HG03045 (cell line): ENCODE measurements at regions not wholly inside any gene's neighbourhood (a gene's known extent, or its start where the extent isn't known, plus 50 kb on each side); places are given as distances from the start of the nearest gene placed in this dataset.

Experiments
- ATAC-seq: cut with Tn5 transposase; IDR thresholded peaks from one replicate; pipeline ENCODE4 v1.9.1; 2021; ENCODE audit warnings: mild to moderate bottlenecking, moderate library complexity; ENCODE audit not compliant: unreplicated experiment

DNA sequence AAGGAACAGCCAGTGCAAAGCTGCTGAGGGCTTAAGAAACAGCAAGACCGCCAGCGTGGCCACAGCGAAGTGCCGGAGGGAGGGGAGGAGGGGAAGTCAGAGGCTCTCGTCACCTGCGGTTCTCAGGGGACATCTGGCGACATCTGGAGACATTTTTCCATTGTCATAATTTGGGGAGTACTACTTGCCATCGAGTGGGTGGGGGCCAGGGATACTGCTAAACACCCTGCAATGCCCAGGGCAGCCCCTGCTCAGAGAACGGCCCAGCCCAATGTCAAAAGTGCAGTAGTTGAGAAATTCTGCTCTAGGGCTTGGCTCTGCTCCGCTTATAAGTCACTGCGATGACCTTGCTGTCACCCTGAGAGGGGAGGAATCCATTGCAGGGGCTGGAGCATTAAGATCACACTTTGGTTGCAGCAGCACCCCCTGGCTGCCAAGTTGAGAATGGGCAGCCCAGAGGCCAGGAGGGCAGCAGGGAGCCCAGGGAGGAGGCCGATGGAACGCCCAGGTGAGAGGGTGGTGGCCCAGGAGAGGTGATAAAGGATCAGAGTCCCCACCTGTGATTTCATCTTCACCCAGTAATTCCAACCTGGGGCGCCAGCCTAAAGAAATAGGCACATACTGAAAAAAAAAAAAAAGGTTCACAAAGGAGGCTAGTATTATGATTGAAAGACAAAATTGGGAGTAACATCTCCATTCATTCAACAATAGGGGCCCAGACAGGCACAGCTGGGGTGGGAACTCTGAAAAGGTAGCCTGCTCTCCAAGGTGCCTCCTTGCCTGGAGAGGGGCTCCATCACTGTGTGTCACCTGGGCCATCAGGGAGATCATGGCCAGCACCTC lies 218.2 kb downstream of the BMP7 start:
- no peak for ATAC-seq

DNA sequence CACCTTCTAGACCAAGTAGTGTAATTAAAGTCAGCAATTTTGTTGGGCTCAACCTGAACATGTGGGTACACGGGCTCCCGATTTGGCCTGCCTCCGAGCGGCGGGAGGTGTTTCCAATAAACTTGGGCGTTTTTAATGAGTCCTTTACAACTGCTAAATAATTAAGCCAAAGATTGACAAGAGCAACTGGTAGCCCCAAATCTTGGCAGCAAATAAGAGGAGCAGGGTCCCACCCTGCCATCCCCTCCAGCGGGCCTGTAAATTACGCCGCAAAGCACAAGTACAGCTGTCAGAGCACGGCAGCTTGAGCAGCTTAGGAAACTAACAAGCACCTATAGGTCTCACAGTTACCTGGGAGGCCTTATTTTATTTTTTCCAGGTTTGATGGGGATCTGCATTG lies 217.1 kb downstream of the BMP7 start:
- no peak for ATAC-seq

DNA sequence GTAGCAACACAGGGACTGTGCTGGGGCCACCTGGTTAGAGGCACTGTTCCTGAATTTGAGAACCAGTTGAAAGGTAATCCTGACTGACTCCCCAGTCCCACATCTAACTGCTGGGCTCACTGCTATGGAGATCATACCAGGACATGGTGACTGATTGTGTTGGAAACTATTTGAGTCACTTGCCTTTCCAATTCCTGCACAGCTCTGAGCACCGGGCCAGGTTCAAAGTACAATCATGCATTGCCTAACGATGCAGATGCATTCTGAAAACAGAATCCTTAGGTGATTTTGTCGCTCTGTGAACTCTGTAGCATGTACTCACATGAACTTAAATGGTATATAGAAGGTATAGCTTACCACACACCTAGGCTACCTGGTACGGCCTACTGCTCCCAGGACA lies 215.3 kb downstream of the BMP7 start:
- no peak for ATAC-seq

DNA sequence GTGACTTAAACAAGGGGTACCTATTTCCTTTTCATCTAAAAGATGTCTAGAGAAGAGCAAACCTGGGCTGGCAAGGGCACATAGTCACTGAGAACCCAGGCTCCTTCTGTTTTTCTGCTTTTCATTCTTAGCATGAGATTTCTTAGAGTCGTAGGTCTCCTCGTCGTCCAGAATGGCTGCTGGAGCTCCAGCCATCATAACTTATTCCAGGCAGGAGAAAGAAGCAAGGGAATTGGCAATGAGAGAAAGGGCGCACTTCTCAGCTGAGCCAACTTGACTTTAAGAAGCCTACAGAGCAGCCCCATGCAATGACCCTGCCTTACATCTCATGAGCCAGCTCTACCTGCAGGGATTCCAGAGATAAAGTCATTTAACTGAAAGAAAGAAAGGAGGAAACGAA lies 213.4 kb downstream of the BMP7 start:
- no peak for ATAC-seq

DNA sequence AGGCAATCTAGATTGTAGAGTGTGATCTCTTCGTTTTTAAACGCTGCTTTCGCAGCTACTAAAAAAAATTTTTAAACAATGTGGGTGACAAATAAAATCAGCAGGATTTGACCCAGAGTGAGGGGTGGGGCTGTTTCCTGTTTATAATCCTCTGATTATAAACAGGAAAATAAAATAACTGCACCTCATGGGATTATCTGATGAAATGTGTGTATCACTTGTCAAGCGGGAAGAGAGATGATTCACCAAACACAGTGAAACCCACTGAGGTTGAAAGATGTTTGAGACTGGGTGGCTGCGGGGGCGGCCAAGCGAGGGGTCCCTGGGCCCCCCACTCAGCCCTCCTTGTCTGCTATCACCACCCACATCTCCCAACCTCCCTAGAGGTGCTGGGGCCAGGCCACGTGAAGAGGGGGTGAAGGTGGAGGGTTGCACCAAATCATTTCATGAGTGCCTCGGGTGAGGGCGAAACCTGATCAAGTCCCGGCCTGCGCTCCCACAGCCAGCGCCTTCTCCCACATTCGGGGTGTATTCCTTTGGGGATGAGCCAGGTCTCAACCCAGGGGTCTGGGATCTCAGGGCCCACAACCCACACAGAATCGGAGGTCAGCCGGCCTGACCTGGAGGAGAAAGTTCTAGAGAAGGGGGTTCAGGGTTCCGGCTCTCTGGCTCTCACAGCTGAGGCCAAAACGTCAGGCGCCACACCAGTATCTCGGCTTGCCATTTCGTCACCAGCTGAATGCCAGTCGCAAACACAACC lies 212.5 kb downstream of the BMP7 start:
- ATAC-seq, result no peak

DNA sequence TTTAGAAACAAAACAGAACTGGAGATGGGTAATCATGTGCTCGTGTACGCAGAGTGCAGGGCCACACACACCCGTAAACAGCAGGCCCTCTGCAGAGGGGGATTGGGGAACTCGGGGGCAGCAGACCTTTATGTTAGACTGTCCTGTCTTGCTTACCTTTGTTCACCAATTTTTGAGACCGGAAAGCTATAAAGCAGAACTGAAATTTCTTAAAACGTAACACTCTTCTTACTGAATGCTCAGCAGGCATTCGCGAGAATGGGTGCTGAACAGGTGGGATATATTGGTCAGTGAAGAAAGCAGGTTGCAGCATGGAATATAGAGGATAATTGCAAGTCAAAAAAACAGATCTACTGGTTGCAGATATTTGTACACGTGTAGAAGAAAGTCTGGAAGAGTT lies 211.1 kb downstream of the BMP7 start:
- no peak for ATAC-seq

DNA sequence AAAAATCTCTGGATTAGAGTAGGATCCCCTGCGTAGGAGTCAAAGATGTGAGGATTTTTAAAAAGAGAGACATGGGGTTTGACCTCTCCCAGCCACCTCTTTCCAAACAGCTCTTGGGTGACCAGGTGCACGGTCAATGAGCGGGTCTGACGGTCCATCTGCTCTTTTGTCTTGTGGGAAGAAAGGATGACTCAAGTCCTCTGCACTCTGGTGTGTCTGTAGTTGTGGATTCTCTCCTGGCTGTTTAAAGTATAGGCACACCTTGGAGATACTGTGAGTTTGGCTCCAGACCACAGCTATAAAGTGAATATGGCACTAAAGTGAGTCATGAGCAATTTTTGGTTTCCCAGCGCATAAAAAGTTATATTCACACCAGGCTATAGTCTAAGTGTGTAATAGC lies 209.8 kb downstream of the BMP7 start:
- no peak for ATAC-seq

DNA sequence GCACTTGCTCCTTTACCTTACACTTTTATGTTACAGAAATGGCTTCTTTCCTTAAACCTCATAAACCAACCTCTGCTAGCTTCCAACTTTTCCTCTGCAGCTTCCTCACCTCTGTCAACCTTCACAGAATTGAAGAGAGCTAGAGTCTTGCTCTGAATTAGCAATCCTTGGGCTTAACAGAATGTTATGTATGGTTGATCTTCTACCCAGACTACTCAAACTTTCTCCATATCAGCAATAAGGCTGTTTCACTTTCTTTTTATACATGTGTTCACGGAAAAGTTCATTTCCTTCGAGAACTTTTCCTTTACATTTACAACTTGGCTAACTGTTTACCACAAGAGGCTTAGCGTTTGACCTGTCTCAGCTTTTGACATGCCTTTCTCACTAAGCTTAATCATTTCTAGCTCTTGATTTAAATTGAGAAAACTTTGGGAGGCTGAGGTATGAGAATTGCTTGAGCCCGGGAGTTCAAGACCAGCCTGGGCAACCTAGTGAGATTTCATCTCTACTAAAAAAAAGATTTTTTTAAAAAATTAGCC lies 207.3 kb downstream of the BMP7 start:
- no peak for ATAC-seq

DNA sequence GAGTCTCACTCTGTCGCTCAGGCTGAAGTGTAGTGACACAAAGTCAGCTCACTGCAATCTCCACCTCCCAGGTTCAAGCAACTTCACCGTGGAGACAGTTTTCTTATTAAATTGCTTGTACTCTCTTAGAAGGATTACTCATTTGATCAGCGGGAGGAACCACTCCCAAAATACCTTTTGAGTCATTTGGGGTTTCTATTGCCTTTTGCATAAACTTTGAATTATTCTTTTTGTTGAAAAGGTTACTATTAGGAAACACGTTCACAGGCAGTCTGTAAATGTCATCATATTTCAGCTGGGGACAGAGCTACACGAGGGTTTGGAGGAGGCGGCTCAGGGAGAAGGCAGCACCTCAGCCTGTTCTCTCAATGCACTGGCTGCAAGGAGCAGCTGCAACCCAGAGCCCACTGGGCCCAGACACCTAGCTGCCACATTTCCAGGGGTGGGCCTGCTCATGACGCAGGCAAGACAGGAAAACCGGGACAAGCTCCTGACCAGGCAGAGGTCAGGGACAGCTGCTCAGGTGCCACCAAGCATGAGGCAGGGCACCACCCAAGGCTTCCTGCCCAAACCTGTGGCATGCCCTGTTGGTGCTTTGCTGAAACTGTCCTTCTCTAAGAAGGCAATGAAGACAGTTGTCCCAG lies 205.9 kb downstream of the BMP7 start:
- ATAC-seq, result no peak

DNA sequence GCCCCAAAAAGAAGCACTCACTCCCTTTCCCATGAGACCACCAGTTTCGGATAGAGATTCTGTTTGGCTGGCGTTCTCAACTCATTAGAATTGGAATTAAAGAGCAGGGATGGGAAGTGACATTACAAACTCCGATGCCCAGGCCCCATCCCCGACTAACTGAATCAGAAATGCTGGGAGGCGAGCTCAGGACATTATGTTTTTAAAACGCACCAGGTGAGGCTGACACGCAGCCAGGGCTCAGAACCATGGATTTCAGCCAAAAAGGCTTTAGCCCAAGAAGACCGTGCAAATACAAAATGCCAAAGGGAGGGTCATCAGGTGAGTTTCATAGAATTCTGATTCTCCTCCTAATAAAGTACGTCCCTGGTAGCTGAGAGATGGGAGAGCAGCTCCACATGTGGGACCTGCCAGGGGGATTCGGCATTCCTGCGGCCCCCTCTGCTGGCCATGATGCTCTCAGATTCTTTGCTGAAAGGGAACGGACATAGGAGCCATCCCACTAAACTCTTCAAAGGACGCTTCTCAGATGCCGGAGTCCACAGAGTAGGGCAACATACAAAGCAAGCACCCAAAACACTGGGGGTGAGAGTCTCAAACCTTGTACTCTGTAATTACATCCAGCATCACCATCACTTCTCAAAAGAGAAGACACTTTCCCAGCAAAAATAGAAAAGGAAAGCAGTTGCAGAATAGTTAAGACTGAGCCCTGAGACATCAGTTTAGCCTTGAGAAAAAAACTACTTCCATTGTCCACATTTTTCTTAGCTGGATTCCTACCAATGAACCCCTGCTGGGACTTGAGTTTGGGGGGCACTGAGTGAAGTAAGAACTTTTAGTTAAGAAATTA lies 205.2 kb downstream of the BMP7 start:
- no peak for ATAC-seq

DNA sequence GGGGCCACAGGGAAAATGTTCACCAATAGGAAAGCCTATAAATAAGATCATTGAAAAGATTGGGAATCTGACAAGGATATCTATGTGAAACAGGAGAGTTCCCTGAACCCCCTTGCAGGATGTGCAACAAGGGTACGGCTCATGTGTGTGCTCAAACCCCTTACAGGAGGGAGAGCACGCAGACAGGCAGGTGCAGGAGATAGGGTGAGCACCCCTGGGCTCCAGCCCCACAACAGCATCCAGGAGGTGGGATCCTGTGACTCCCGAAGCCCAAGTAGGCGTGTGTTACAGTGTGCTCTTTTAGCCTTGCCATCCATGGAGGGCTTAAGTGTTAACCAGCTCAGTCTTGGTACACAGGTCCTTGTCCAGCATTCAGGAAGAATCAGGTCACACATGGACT lies 204.2 kb downstream of the BMP7 start:
- ATAC-seq, result no peak

DNA sequence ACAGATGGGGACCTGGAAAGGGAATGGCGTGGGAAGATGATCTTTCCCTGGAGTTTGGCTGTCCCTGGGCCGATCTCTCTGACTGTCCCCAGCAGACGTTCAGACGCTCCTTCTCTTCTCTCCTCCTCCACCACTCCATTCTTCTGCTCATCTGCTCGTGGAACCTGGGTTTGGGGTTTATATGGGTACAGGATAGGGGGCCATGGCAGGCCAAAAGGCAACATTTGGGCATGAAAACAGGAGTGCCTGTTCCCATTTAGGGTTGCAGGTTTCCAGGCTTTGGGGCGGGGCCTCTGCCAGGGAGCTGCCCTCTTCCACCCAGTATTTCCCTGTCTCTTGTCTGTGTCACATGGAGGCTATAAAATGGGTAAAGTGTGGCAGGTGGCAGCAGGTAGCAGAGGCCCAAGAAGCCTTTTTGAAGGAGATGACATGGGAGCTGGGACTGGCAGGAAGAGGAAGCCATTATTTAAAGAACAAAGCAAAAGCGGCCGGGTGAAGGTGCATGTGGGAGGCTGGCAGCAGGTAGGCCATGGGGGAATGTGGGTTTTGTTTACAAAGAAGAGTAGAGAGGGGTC lies 203.7 kb downstream of the BMP7 start:
- no peak for ATAC-seq

DNA sequence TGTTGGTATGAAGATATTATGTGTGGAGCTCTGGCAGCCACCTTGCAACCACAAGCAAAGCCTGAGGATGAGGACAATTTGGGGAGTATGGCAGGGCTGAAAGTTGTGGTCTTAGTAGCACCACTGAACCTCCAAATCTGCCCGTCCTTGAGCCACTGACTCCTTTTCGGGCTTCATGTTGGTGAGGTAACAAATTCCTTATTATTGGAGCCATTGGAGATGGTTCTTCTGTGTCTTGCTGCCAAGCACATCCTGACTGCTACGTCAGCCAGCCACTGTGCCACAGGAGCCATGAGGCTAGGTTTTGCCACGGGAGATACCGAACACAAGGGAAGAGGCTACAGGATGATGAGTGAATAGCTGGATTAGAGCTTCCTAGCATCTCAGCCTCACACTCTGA lies 201.6 kb downstream of the BMP7 start:
- no peak for ATAC-seq

DNA sequence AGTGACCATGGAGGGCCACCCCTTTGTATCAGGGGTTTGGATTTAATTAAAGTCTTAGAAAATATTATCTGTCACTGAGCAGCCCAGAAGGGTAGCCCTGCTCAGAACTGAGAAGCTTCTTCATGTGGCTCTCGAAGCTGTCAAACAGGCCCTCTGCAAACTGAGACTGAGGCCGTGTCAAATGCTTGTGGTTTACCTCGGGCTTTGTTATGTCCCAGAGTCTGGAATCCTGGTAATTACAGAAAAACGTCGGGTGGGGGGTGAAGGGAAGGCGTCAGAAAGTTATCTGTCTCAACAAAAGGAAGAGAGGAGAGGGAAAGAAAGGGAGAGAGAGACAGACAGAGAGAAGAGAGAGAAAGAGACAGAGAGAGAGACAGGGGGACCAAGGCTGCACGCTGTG lies 200.8 kb downstream of the BMP7 start:
- ATAC-seq, result no peak

DNA sequence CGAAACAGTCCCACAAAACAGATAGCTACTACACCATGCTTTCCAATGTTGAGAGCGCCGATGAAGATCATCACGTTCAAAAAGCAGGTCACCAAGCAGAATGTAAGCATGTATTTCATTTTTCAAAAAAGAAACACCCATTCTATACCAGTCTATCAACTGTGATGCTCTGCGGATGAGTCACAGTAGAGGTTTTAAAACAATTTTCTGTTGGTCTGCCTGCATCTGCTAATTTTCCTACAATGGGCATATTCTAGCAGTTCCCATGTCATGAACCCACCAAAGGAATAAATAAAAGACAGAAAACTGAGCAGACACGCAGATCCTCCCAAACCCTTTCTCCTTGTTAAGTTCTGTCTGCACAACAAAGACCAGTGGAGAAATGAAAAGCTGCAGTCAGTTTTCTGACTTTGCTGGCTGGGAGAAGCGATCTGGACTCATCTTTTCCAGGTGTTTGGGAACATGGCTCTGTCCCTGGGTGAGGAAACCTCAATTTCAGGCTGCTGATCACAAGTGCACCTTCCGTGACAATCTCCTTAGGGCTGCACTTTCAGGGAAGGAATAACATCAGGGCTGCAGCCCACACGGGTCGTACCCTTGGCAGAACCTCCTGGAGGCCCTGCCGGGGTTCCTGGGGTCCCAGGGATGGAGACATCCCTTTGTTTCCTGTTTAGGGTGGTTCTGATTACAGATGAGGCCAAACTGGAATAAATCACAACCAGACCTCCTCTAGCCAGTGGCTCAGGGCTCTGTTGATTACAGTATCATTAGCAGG lies 200.1 kb downstream of the BMP7 start:
- ATAC-seq, result no peak

DNA sequence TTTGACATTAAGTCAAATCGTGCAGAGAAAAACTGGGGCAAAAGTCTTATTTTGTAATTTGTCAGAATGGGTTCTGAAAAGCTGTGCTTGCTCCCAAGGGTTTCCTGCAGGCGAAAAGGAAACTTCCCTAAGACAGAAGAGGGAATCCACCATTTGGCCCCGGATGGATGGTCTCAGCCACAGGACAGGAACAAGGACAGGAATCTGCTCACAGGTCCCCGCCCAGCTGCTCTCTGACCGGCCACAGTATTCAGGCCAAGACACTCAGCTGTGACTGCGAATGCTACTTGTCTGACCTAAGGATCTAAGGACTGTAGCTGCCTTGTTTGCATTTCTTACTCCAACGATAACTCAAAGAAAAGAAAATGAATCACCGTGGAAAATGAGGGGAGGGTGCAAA lies 197.0 kb downstream of the BMP7 start:
- no peak for ATAC-seq

DNA sequence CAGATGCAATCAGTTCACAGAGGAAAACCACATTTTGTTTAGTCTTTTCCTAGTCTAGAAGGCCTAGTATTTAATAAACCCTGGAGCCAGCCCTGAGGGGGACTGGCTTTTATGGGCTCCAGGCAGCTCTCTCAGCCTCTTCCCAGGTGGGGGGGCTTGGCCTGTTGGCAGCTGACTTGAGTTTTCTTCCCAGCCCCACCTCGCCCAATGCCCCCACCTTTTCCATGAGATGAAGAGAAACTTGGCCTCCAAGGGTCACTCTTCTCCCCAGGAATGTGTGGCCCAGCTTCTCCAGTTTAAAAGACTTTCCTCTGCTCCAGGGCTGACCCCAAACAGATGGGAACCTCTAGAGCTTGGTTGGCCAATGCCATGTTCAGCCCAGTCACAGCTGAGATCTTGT lies 196.1 kb downstream of the BMP7 start:
- ATAC-seq, result no peak

DNA sequence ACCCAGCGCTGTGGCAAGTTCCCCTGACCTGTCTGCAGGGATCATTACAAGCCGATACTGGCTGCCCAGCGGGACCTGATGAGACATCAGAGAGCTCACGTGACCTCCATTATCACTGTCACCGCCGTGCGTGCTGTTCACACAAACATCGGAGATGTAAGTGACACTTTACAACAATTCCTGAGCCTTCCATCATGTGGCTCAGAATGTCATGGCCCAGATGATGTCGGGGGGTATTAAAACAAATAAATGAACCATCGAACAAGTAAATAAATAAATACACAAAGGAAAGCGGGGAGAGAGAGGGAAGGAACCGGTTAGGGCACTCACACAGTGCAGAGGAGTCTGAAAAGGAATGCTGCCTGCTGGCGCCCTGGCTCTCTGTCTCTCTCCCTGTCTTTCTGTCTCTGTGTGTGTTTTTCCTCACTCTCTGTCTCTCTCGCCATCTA lies 195.1 kb downstream of the BMP7 start:
- ATAC-seq, result no peak

DNA sequence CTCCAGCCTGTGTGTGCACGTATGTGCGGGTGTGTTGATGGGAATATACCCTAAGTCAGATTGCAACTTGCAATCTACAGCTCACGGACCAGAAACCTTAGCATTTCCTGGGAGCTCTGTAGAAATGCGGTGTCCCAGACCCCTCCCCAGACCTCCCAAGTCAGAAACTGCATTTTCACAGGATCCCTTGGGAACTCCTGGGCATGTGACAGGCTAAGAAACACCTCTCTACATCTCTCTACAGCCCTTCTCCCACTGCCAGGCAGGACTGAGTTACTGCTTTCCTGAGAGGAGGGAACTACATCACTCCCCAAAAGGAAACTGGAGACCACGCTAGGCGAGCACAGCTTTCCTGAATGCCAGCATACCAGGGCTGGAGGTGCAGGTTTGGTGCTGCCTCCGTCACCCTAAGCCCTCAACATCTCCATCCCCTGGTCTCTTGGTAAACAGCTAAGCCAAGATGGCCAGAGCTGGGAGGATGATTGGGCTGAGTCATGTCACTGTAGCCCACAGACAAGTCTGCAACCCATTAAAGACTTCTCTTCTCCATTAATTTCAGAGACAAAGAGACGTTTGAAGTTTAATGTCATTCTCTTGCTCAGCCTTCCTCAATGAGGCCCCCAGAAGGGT lies 194.4 kb downstream of the BMP7 start:
- no peak for ATAC-seq
